GM18907 (cell line): ENCODE measurements at regions not wholly inside any gene's neighbourhood (a gene's known extent, or its start where the extent isn't known, plus 50 kb on each side); places are given as distances from the start of the nearest gene placed in this dataset.
"Not testable (repeated sequence)": the region's sequence is repeated elsewhere in the genome, so short reads cannot be mapped to it uniquely, and the experiment has no call there.

ENCODE experiments used
- ATAC-seq: cut with Tn5 transposase; IDR thresholded peaks from one replicate; pipeline ENCODE4 v1.9.1; 2021; ENCODE audit warnings: mild to moderate bottlenecking, moderate library complexity; ENCODE audit not compliant: unreplicated experiment

DNA sequence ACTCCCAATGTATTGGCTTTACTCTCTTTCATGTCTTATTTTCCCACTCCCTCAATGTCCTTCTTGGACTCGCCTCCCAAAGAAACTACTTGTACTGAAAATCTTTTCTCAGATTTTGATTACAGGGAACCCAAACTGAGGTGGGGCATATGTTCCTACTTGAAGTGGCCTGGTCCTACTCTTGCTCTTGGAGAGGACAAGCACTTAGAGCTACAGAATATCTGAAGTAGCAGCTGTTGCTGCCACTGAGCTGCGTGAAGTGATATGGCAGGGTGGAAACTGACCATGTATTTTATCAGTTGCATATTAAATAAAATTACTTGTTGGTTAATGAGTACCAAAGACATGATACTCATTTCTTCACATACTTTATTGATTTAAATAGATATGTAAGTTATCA lies 129.5 kb downstream of the TSEN15 start:
- ATAC-seq, result no peak

DNA sequence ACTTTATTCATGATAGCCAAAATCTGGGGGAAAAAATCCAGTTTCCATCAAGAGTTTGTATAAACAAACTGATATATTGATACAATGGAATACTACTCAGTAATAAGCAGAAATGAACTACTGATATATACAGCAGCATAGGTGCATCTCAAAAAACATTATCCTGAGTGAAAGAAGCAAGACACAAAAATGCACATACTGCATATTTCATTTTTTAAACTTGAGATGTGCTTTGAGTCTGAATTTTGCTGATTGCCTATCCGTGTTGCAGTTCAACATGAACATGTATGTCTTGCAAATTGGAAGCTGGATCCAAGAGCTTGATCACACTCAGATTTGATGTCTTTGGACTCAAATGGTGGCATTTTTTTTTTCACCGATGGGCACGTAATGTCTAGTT lies 132.4 kb downstream of the TSEN15 start:
- no peak for ATAC-seq

DNA sequence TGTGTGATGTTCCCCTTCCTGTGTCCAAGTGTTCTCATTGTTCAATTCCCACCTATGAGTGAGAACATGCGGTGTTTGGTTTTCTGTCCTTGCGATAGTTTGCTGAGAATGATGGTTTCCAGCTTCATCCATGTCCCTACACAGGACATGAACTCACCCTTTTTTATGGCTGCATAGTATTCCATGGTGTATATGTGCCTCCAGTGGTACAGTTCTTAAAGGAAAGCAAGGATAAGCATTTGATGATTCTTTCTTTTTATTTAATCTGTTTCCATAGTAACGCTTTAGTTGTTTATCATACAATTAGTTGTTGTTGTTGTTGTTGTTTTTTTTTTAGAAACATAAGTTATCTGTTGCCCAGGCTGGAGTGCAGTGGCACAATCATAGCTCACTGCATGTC lies 133.1 kb downstream of the TSEN15 start:
- not testable (repeated sequence) for ATAC-seq

GRCh38 chr1:184185347-184185746 lies 133.8 kb downstream of the TSEN15 start:
- no peak for ATAC-seq

- ATAC-seq, result no peak
Measured at GRCh38 chr1:184186167-184186566, 134.6 kb downstream of the TSEN15 start.

- ATAC-seq, result no peak
Measured at GRCh38 chr1:184187097-184187496, 135.6 kb downstream of the TSEN15 start.

DNA sequence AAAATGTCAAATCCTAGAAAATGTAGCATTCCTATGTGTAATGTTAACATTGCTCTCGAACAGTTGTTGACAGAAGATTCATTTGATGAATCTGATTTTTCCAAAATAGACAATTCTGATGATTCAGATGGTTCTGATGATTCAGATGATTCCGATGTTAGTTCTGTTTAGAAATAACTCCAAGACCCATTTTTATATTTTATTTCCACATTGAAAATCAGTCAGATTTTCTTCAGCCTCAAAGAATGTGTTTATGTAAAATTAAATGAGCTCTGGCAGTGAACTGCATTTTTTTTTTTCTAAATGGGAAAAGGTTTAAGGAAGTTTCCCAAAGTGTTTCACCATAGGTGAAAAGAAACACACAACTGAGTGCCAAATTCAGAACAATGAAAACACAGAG lies 136.5 kb downstream of the TSEN15 start:
- no peak for ATAC-seq

DNA sequence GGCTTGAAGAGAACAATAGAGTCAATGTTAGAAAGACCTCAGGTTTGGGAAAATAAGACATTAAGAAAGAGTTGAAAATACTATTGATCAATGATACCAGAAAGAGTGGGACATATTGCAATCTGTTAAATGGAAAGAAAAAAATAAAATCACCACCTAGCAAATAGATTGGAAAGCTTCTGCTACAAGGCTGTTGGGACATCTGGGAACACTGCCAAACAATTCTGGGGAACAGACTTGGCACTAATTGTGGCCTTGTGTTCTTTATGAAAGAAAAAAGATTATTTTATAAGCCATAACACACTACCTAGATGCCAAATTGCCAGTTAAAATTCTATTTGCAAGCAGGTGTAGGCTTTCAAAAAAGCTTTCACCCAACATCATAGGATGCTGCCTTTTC lies 137.8 kb downstream of the TSEN15 start:
- no peak for ATAC-seq

DNA sequence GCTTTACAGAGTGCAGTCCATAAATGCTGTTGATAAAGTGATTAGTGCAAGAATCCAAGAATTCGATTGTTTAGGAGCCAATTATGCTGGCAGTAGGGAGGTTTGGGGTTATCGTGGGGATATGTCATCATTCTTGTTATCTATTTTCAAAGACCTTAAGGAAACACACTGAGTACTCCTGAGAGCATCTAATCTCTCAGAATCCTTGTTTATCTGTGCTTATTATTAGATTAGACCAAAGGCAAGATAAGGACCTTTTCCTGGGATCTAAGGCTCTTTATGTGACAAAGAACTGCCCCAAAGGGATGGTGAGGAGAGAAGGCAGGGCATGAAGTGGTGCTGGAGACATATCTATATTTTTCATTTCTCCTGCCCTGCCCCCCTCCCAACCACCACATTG lies 139.1 kb downstream of the TSEN15 start:
- ATAC-seq, result no peak

- ATAC-seq, result no peak
Measured at GRCh38 chr1:184191181-184191621, 139.7 kb downstream of the TSEN15 start.

GRCh38 chr1:184192796-184193195 lies 141.3 kb downstream of the TSEN15 start:
- ATAC-seq, result no peak

- ATAC-seq, result no peak
Measured at GRCh38 chr1:184193451-184193850, 141.9 kb downstream of the TSEN15 start.

- ATAC-seq, result no peak
Measured at GRCh38 chr1:184194236-184194635, 142.7 kb downstream of the TSEN15 start.

DNA sequence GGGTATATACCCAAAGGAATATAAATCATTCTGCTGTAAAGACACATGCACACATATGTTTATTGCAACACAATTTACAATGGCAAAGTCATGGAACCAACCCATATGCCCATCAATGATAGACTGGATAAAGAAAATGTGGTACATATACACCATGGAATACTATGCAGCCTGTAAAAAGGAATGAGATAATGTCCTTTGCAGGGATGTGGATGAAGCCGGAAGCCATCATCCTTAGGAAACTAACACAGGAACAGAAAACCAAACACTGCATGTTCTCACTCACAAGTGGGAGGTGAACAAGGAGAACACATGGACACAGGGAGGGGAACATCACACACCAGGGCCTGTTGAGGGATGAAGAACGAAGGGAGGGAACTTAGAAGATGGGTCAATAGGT lies 144.2 kb downstream of the TSEN15 start:
- ATAC-seq, result not testable (repeated sequence)

GRCh38 chr1:184197831-184198230 lies 146.3 kb downstream of the TSEN15 start:
- no peak for ATAC-seq

DNA sequence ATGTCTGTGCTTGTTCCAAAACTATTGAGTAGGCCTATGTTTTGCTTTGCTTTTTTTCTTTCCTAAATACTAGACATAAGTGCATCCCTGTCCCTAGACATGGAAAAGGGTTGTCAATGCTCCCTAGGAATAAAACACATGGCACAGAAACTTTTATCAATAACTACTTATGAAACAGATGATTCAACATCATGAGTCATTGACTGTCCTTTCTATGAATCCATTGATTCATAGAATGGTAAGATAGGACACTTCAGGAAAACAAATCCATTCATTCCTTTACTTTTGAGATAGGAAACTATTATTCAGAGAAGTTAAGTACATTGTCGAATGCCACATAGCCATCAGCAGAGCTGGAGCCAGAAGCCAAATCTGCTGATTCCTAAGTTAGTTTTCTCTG lies 147.5 kb downstream of the TSEN15 start:
- ATAC-seq, result no peak

DNA sequence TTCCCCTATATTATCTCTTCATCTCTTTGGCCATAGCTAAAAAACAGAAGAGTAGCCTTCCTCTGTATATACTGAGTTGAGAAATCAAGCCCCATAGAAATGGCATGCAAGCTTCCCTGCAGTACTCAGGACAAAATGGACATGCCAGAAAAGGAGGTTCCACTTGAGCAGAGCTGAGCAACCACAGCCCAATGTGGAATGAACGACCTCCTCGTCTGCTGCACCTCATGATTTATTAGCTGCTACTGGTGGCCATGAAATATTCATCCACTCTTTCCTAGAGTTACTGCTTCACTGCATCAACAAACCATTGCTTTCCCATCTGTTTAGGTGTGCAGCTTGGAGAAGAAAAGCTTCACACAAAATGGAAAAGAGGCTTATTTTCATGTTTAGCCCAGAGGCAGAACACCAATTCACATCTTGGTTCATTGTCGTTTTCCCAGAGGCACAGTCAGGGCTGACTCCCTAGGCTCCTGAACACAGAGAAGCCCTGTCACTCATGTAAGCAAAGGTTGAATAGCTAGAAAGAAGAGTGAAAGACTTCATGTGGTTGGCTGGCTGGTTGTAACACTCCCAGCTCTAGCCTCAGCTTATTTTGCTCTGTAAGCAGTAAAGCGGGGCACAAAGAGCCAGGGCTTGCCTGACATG lies 148.0 kb downstream of the TSEN15 start:
- no peak for ATAC-seq

DNA sequence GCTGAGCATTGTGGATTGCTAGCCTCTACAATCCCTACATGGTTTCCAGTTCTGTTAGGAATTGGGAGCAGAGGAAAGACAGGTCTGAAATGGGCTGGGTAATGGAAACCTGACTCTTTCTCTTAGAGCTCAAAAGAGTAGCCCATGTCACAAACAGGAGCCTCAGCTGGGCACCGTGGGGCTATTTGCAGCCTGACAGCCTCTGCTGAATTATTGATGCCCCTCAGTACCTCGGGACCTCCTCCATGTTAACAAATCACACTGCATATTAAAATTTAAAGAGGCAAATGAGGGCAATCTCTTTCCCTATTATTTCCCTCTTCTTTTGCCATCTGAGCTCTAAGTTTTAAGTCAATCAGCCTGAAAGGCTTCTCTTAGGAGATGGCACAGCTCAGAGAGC lies 157.1 kb downstream of the TSEN15 start:
- no peak for ATAC-seq

DNA sequence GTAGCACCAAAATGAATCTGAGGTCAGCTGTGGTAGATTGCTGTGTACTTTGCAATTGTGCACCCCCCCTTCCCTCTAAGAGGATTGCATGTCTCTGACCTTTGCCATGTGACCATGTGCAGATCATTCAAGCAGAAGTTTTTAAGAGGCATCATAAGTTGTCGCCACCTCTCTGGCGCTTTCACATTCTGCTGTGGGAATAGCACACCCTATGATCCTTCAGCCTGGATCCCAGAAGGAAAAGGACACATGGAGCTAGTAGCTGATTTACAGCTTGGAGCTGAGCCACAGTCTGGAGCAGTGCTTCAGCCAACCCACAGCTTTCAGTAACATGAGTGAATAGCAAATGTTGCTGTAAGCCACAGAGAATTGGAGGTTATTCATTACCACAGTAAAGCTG lies 158.5 kb downstream of the TSEN15 start:
- no peak for ATAC-seq

DNA sequence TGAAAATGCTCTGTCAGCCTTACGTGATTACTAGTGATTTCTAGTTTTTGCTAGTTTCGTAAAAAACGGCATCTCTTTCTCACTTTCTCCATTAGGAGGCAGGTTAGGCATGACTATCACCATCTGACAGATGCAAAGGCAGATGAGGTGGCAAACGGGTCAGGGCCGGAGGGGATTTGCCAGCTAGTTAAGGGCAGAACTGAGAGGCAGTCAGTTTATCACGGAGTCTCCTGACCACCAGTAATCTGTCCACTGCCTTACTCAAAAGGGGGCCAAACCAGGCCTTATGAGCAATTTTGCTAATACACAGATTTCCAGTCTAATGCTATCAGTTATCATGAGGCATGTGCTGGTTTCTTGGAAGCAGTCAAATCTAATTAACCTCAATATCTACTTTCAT lies 159.3 kb downstream of the TSEN15 start:
- no peak for ATAC-seq

DNA sequence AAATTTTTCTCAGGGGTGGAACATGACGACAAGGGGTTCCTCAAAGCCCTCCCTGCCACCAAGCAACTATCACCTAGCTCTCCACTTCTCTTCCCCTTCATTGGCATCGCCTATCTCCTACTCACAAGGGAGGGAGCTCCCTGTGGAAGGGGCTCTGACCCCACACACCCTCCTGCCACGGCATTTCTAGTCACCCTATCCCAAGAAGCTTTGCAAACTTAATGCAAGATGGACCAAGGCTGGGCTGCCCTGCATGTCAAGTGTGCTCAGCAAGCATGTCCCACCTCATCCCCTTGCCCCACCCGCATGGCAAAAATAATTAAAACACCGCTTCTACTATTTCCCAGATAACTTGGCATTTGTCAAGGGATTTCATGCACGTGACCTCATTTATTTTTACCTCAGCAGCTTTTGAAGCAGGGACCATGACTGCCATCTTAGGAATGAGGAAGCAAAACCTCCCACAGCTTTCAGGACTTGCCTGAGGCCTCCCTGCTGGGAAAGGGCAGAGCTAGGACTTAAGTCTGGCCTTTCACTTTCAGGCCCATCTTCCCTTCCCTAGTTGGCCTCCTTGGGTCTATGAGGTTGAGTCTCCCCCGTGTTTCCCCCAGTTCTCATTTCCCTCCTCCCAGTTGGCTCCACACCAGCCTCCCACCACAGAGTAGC lies 161.3 kb downstream of the TSEN15 start:
- ATAC-seq, result no peak

- no peak for ATAC-seq
Measured at GRCh38 chr1:184214128-184214527, 162.6 kb downstream of the TSEN15 start.
